ENCODE measurements at regions not wholly inside any gene's neighbourhood (a gene's known extent, or its start where the extent isn't known, plus 50 kb on each side); places are given as distances from the start of the nearest gene placed in this dataset.
"Not testable (repeated sequence)": the region's sequence is repeated elsewhere in the genome, so short reads cannot be mapped to it uniquely, and the experiment has no call there.

- no peak for DNase-seq
Observed at GRCh38 chr12:105854071-105854470, 284.7 kb downstream of the NUAK1 start.

- DNase-seq, result no peak
Observed at GRCh38 chr12:105855361-105856047, 283.2 kb downstream of the NUAK1 start.

- no peak for DNase-seq
Observed at GRCh38 chr12:105856048-105856405, 282.7 kb downstream of the NUAK1 start.

GRCh38 chr12:105858981-105859710, 279.6 kb downstream of the NUAK1 start:
- no peak for DNase-seq

- DNase-seq, result no peak
Observed at GRCh38 chr12:105860561-105861207, 278.1 kb downstream of the NUAK1 start.

- DNase-seq, result no peak
Observed at GRCh38 chr12:105861227-105861626, 277.5 kb downstream of the NUAK1 start.

GRCh38 chr12:105862163-105862821, 276.5 kb downstream of the NUAK1 start:
- DNase-seq, result no peak

- no peak for DNase-seq
Observed at GRCh38 chr12:105864316-105864715, 274.4 kb downstream of the NUAK1 start.

- DNase-seq, result no peak
Observed at GRCh38 chr12:105864901-105865300, 273.9 kb downstream of the NUAK1 start.

GRCh38 chr12:105865886-105866285, 272.9 kb downstream of the NUAK1 start:
- no peak for DNase-seq

GRCh38 chr12:105874121-105874520, 264.6 kb downstream of the NUAK1 start:
- no peak for DNase-seq

GRCh38 chr12:105876396-105876927, 262.3 kb downstream of the NUAK1 start:
- no peak for DNase-seq

GRCh38 chr12:105878964-105879363, 259.8 kb downstream of the NUAK1 start:
- no peak for DNase-seq

GRCh38 chr12:105880824-105881388, 257.8 kb downstream of the NUAK1 start:
- no peak for DNase-seq

- DNase-seq, result no peak
Observed at GRCh38 chr12:105882404-105882803, 256.4 kb downstream of the NUAK1 start.

- no peak for DNase-seq
Observed at GRCh38 chr12:105887131-105887530, 251.6 kb downstream of the NUAK1 start.

- DNase-seq, result no peak
Observed at GRCh38 chr12:105888696-105889095, 250.1 kb downstream of the NUAK1 start.

- no peak for DNase-seq
Observed at GRCh38 chr12:105892362-105892910, 246.3 kb downstream of the NUAK1 start.

- DNase-seq, result not testable (repeated sequence)
Observed at GRCh38 chr12:105895197-105895832, 243.4 kb downstream of the NUAK1 start.

- no peak for DNase-seq
Observed at GRCh38 chr12:105897311-105897725, 241.4 kb downstream of the NUAK1 start.

GRCh38 chr12:105898271-105898670, 240.5 kb downstream of the NUAK1 start:
- not testable (repeated sequence) for DNase-seq

- DNase-seq, result no peak
Observed at GRCh38 chr12:105899589-105899988, 239.2 kb downstream of the NUAK1 start.
